GM19452 (cell line): ENCODE measurements at regions not wholly inside any gene's neighbourhood (a gene's known extent, or its start where the extent isn't known, plus 50 kb on each side); places are given as distances from the start of the nearest gene placed in this dataset.

Experiments
- ATAC-seq: cut with Tn5 transposase; IDR thresholded peaks from one replicate; pipeline ENCODE4 v1.9.1; 2021; ENCODE audit not compliant: unreplicated experiment

DNA sequence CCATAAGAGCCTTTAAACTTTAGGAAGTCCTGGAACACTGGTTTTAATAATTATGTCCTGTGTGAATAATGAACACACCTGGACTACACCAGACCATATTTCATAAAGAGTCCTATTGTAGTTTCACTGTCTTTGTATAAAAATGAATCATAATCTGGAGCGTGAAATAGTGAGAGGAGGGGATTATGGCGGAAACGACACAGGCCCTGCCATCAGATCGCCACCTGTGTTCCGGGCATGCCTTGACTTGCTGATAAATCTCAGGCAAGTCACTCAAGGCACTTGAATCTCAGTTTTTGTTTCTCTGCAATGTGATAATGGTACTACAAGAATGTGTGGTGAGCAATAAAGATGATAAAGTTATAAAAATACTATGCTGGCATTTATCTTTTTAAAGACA lies 995.5 kb downstream of the MCTP2 start:
- ATAC-seq = no peak

DNA sequence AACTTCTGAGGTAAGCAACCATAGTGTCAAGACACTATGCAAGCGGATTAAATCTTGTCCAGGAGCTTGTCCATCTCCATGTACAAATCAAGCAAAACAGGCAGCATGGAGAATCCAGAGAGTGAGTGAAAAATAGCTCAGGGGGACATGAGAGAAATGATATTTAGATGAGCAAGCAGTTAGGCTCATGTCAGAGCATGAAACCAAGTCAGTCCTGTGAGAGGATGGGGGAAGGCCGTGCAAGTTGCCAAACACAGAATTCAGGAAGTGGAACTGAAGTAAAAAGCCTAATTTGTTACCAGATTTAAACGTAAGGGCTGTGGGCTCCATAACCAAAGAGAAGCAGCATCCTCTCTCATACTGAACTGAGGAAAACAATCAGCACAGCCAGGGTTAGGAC lies 995.9 kb downstream of the MCTP2 start:
- ATAC-seq = no peak

DNA sequence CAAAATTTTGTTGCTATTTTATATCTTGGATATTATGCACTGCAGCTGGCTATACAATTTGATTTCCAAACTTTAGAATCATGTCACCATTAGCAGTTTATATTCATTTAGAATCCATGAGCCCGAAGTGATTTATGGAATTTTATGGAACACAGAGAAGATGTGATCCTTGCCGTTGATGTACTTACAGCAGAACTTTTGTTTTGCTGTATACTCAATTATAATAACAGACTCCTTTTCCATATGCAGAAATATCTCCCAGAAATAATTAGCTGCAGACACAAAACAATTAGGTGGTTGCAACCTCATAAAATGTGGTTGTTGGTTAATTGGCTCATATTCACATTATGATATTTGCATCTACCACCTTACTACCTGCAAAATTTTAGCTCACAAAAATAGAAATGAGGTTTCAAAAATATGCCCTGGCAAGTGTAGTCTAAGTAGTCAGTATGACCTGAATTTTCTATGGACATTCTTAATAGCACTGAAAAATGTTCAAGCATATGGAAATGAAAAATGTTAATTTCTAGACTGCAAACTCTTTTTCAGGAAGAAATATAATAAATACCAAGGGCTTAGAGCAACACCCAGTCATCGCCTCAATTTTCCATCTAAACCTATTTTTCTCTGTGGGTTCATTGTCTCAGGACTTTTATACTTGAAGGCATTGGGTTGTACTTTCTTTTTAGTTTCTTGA lies 997.6 kb downstream of the MCTP2 start:
- ATAC-seq = no peak

DNA sequence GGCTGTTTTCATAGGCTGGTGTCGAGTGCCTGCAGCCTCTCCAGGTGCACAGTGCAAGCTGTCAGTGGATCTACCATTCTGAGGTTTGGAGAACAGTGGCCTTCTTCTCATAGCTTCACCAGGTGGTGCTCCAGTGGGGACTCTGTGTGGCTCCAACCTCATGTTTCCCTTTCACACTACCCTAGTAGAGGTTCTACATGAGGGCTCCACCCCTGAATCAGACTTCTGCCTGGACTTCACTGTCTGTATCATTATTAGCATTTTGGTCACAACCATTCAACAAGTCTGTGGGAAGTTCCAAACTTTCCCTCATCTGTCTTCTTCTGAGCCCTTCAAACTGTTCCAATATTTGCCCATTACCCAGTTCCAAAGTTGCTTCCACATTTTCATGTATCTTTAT lies 1003.7 kb downstream of the MCTP2 start:
- ATAC-seq = no peak

DNA sequence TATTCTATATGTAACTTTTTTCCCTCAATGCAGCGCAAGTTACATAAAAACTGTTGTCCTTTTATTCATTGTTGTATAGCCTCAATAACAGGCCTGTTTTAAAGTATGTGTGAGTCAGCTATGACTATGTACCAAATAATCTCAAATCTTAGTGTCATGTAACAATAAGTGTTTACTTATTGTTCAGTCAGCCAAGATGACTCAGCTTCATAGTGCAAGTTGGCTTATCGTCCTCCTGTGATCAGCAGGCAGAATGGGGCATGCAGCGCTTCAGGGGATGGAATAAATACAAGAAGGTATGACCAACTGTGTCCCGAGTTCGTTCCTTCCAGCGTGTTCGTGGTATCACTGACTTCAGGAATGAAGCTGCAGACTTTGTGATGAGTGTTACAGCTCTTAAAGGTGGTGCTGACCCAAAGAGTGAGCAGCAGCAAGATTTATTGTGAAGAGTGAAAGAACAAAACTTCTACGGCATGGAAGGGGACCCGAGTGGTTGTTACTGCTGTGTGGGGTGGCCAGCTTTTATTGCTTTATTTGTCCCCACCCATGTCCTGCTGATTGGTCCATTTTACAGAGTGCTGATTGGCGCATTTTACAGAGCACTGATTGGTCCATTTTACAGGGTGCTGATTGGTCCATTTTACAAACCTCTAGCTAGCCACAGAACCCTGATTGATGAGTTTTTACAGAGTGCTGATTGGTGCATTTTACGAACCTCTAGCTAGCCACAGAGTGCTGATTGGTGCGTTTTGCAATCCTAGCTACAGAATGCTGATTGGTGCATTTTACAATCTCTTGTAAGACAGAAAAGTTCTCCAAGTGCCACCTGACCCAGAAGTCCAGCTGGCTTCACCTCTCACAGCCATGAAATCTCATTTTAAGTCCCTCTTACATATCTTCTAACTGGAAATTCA lies 1016.0 kb downstream of the MCTP2 start:
- no peak for ATAC-seq

DNA sequence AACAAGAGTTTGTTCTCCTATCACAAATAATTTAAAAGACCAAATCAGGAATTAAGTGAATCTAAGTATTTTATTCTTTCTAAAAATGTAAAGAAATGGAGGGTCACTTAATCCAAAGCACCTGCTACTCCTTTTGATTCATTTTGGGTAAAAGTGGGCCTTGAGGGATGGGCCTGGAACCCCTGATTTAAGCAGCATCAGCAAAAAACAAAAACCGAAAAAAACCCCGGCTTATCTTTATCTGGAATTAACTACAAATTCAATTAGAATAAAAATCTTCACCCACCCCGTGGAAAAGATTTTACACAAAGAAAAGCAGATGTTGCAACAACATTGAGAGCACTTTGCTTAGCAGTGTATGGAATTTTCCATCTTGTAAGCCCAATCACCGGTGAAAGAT lies 1018.2 kb downstream of the MCTP2 start:
- ATAC-seq = no peak

DNA sequence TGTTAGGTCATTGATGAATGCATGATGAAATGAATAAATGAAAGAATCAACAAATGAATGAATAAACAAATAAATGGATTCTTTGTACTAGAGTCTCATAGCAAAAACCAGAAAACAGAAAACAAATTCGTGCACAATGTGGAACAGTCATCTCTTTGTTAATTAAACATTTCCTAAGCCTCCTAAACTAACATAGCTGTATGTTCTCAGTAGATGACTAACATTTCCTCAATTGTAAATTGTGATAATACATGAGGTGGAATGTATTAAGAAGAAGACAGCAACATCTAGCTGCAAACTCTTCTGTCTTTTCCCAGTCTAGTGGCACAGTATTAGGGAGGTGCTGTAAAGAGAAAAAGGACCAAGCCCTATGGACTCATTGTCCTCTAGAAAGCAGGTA lies 1021.0 kb downstream of the MCTP2 start:
- ATAC-seq = no peak

DNA sequence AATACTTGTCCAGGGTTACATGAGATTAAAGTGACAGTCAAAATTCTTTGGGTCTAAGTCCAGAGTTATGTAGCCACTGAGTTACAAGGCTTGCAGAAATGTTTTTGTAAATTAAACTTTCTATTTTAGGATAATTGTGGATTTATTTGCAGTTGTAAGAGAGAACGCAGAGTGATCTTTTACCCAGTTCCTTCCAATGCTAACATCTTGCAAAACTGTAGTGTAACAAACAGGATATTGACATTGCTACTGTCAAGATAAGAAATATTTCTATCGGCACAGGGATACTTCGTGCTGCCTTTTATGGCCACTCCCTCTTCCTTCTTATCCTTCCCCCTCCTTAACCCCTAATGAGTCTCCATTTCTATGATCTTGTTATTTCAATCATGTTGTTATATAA lies 1022.9 kb downstream of the MCTP2 start:
- no peak for ATAC-seq

DNA sequence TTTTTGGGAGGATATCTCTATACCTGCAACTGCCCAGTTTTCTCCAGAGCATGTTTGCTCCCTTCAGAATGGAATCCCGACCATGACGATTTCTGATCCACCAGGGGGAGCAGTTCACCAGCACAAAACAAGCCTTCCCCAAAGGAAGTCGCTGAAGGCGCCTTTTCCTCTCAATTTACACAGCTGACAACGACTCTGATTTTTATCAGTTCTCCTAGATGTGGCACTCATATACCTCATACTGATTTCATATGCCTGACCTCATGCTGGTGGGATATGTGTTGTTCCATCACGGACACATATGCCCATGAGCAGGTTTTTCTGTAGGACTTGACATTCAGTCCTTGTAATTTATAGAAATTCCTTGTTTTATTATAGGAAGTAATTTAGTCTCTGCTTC lies 1028.2 kb downstream of the MCTP2 start:
- ATAC-seq = peak; percentile 61

DNA sequence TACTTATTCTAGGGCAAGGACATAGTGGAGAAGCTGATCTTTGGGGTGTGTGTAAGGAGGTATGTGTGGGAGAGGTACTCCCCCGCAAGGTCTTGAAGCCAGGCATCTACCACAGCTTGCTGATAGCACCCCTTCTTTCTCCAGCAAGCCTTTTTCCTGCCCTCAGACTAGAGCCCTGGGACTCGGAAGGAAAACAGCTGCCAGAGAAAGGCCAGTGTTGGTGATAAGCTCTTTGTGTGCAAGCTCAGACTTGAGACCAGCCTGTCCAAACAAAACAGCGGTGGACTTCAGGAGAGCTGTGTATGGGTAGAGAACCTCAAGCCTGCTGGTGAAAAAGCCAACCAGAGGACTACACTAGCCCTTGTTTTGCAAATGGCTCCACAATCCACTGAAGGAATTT lies 1028.6 kb downstream of the MCTP2 start:
- ATAC-seq = no peak

DNA sequence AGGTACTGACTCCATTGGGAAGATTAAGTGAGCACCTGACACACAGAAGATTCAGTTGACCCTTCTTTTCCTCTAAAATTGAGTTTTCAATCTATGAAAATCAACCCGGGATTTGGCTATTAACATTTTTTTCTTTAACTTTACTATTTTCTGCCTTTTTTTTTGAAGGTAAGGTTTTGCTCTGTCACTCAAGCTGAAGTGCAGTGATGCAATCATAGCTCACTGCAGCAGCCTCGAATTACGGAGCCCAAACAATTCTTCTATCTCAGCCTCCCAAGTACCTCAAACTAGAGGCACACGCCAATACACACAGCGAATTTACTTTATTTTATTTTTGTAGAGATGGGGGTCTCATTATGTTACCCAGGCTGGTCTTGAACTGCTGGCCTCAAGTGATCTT lies 1029.5 kb downstream of the MCTP2 start:
- no peak for ATAC-seq

DNA sequence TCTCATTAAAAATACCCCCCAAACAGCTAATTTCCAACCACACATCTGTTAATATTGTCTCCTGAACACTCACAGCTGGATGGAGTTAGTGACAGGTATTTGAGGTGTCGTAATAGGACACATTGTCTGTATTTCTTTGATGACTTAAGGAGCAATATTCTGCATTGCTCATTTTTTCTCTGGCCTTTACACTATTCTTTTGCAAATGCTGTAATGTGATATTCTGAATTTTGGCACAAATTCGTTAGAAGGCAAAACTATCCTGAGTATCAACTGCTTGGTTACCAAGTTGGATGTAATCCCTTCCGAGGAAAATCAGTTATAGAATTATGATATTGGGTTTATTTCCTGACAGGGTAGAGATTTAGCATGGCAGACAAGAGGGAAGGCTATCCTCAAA lies 1030.2 kb downstream of the MCTP2 start:
- no peak for ATAC-seq

DNA sequence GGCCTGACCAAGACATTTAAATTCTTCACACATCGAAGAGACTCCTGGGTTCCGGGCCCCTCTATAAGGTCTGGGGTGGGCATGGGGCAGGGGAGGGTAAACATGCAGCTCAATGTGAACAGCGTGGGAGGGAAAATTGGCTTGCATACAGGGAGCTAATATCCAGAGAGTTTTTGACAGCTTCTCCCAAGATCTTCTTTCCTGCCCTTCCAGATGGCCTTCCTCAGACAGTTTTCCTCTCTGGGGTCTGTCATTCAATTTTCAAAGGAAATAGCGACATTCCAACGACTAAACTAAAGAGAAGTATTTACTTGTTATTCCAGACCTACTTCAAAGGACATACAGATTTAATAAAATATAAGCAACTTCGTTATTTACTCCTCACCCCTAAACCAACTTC lies 1030.6 kb downstream of the MCTP2 start:
- ATAC-seq = no peak

DNA sequence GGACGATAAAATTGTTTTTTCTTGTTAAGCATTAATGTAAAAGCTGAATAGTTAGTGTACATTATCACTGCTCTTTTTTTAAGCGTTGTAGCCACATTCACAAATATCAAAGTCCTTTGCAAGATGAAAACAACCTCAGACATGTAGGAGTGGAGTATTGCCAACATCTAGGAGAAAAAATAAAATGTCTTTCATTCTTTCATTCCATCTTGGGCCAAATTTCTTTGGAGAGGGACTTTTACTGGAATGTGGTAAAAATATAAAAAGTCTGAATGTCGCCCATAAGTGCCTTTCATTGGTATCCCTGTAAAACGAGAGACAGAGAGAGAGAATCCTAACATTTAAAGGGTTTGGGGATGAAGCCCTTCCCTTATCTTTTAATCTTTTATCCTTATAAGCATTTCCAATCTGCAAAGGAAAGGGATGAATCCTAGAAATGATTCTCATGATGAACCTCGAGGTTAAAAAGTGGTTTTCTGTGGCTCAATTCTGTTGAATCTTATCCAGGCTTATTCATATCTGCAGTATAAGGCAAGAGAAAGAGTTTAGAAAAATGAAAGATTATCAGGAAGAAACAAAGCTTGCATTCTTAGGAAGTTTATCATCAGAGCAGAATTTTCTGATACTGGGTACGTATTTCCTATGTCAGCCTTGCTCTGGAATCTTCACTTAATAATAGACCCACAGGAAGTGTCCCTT lies 1031.7 kb downstream of the MCTP2 start:
- no peak for ATAC-seq

DNA sequence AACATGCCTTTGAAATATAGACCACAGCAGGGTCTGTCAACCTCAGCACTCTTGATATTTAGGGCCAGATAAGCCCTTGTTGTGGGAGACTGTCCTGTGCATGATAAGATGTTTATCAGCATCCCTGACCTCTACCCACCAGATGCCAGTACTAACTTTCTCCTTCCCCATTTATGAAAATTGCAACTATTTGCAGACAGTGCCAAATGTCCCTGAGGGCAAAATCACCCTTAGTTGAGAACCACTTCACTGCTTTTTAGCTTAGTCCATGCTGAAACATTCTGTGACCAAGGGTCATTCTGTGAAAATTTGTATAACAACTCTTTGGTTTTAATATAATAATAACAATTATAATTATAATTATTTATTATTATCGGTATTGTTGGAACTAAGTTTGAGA lies 1032.4 kb downstream of the MCTP2 start:
- no peak for ATAC-seq

DNA sequence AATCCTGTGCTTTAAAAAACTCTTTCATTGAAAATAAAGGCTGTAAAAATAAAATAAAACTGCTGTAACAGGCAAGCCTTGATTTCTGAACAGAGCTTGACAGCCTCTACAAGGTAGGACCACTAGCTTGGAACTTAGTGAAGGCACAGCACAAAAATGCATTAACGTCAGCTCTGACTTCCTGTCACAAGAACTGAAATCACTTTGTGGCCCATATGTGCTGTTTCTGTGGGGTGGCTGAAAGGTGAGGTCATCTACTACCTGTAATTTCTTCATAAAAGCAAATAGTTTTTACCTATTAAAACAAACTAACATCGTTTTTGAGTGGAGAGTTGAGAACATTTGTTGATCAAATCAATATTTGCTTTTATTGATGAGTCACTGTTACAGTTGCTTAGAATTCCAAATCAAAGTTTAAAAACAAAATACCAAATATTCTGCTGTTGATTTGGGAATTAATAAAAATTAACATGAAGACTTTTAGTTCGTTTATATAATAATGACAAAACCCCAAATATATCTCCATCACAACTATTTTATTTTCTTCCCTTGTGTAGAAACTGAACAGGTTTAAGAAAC lies 1034.1 kb downstream of the MCTP2 start:
- no peak for ATAC-seq

DNA sequence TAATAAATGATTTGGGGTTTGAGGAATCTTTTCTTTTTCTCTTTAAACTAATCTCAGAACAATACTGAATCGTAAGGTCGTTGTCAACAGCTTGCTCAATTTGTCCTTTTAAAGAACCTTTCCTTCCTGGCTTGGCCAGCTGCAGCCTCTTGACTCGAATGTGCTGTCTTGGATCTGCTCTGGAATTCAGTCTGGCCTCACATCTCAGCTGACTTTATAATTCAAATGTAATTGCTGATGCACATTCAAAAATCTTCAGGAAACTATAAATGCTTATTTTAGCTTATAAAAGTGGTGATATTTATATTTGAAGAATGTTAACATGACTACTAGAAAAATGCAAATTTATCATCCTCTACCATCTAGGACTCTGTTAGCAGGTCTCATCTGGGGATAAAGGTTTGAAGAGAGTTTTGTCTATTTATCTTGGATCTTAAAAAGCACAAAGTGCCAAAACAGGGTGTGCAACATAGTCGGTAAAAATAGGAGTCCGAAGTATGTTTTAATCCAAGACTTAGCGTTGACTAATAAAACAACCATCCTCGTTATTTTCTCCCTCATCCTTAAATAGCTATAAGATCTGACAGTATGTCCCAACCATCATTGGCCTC lies 1035.2 kb downstream of the MCTP2 start:
- no peak for ATAC-seq

DNA sequence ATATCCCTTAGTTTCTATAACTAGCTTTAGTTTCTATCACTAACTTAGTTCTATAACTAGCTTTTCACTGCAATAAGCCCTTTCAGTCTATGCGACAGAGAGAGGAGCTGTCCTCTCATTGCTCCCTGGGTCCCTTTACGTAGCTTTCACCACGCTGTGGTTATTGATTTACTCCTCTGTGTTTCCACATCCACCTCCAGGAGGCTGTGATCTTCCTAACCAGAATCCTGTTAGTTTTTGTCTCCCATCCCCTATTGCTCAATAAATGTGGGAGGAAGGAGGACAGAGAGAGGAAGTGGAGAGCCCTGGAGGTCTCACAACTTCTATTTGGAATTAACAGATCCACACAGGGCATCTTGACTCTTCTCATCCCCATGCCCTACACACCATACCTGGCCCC lies 1036.1 kb downstream of the MCTP2 start:
- no peak for ATAC-seq

DNA sequence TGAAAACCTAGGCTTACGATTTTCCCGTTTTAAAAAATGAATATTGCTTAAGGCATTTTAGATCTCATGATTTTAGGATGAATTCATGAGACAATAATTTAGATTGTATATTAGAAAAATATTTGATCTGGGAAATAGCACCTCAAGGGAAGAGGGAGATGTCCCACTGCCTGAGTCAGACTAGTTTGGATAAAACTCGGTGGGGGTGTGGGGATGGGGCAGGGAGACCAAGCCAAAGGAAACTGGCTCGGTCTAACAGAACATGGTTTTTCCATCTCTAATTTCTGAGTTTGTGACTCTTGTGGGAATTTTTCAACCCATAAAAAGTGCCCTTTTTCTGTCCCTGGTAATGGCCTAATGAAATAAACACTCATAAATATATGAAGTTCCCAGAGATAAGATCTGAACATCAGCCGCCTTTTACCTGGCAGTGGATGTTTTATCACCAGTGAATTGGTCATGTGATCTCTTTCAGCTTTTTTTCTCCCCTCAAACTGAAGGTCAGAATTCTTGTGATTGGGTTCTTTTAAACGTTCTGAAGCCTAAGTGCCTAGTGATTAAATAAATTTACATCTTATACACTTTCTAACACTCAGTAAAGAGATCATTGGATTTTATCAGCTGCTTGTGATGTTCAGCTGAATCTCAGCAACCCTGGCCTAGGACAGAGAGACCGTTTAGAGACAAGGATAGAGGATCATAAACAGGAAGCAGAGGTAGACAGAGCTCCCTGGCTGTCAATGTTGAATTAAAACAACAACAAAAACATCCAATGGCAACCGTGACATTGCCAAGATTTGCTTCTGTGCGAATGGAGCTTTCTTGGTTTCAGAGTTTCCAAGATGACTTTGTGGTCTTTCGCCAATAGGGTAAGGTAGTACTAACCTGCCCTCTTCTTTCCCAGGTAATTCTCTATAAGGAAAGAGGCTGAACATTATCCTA lies 1038.2 kb downstream of the MCTP2 start:
- ATAC-seq = no peak

DNA sequence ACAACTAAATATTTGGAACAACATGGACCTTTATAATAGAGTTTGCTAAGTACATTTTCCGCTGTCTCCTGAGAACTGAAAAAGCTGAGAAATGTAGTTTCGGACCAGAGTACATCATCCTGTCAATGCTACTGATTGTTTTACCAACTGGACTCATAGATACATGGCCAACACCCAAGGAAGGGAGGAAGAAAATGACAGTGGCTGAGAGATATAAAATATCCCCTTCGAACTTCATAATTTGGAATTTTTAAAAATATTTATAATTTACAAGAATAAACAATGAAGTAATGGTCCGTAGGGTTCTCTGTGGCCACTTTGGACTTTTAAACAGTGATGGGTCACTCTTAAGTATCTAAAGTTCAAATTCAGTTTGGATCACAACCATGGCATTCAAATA lies 1042.7 kb downstream of the MCTP2 start:
- no peak for ATAC-seq
